ENCODE measurements at regions not wholly inside any gene's neighbourhood (a gene's known extent, or its start where the extent isn't known, plus 50 kb on each side); places are given as distances from the start of the nearest gene placed in this dataset.

- POLR2A ChIA-PET = no interaction called here
Measured at GRCh38 chr16:87086156-87086555, 231.0 kb downstream of the C16orf95 start.

GRCh38 chr16:87086575-87086974 is 230.6 kb downstream of the C16orf95 start:
- no peak for DNase-seq (ENCODE audit: low spot score)
- Histone ChIP-seq H3K4me1 (ENCODE audit: insufficient read depth, low read length, poor library complexity, severe bottlenecking) (no peaks in the 10 kb centered on the region), H3K9me2 (ENCODE audit: insufficient read depth, low read length) (no peaks in the 10 kb centered on the region), H3K79me2 (ENCODE audit: insufficient read depth, low read depth, low read length) (no peaks in the 10 kb centered on the region), H3K4me3 (ENCODE audit: low read depth, low read length, poor library complexity, severe bottlenecking) (no peak overlapping the region), H3K36me3 (ENCODE audit: insufficient read depth, low read length) (no peaks in the 10 kb centered on the region), H3K4me2 (ENCODE audit: low read length) (no peak overlapping the region), H3K27ac (ENCODE audit: low read depth, low read length, poor library complexity, severe bottlenecking) (no peak overlapping the region), H2AFZ (ENCODE audit: low read length) (no peak overlapping the region), H4K20me1 (ENCODE audit: insufficient read depth, low read length) (no peaks in the 10 kb centered on the region), H3K9me3 (ENCODE audit: low read length) (peaks cover 3% of the 10 kb centered on the region; the same call in 1 of the 2 replicates)
- no TSS peak for BruUV-seq (replicated peaks)
- intact Hi-C loops (cut with micrococcal nuclease; ENCODE audit: unreplicated experiment) = no loop called here
- CTCF ChIA-PET (ENCODE audit: unreplicated experiment) = no interaction called here
- TF ChIP-seq CTCF (conservative IDR thresholded peaks at IDR 0.05; ENCODE audit: low read length) = no peak
- POLR2A ChIA-PET = no interaction called here

More at GRCh38 chr16:87086156-87086555, 231.0 kb downstream of the C16orf95 start:
- Histone ChIP-seq H3K4me3 (ENCODE audit: low read depth, low read length, poor library complexity, severe bottlenecking) (no peak overlapping the region), H3K4me1 (ENCODE audit: insufficient read depth, low read length, poor library complexity, severe bottlenecking) (no peaks in the 10 kb centered on the region), H3K79me2 (ENCODE audit: insufficient read depth, low read depth, low read length) (no peaks in the 10 kb centered on the region), H3K4me2 (ENCODE audit: low read length) (no peak overlapping the region), H2AFZ (ENCODE audit: low read length) (no peak overlapping the region), H4K20me1 (ENCODE audit: insufficient read depth, low read length) (no peaks in the 10 kb centered on the region), H3K9me3 (ENCODE audit: low read length) (peaks cover 6% of the 10 kb centered on the region; the same call in 1 of the 2 replicates), H3K9me2 (ENCODE audit: insufficient read depth, low read length) (no peaks in the 10 kb centered on the region), H3K27ac (ENCODE audit: low read depth, low read length, poor library complexity, severe bottlenecking) (no peak overlapping the region), H3K36me3 (ENCODE audit: insufficient read depth, low read length) (no peaks in the 10 kb centered on the region)
- TF ChIP-seq CTCF (conservative IDR thresholded peaks at IDR 0.05; ENCODE audit: low read length) (no peak), EZH2phosphoT487 (IDR thresholded peaks at IDR 0.05; ENCODE audit: borderline replicate concordance, low read depth, low read length) (no peak)
- intact Hi-C loops (cut with micrococcal nuclease; ENCODE audit: unreplicated experiment) = no loop called here
- BruUV-seq (replicated peaks) = no TSS peak
- CTCF ChIA-PET (ENCODE audit: unreplicated experiment) = no interaction called here
- DNase-seq (ENCODE audit: low spot score) = no peak

- Histone ChIP-seq H3K79me2 (ENCODE audit: insufficient read depth, low read depth, low read length) (no peaks in the 10 kb centered on the region), H3K9me2 (ENCODE audit: insufficient read depth, low read length) (no peaks in the 10 kb centered on the region), H3K4me3 (ENCODE audit: low read depth, low read length, poor library complexity, severe bottlenecking) (no peak overlapping the region), H3K27ac (ENCODE audit: low read depth, low read length, poor library complexity, severe bottlenecking) (no peak overlapping the region), H2AFZ (ENCODE audit: low read length) (no peak overlapping the region), H3K4me2 (ENCODE audit: low read length) (no peak overlapping the region), H3K9me3 (ENCODE audit: low read length) (no peaks in the 10 kb centered on the region), H4K20me1 (ENCODE audit: insufficient read depth, low read length) (no peaks in the 10 kb centered on the region), H3K36me3 (ENCODE audit: insufficient read depth, low read length) (no peaks in the 10 kb centered on the region), H3K4me1 (ENCODE audit: insufficient read depth, low read length, poor library complexity, severe bottlenecking) (no peaks in the 10 kb centered on the region)
- CTCF ChIA-PET (ENCODE audit: unreplicated experiment) = no interaction called here
- DNase-seq (ENCODE audit: low spot score) = no peak
- intact Hi-C loops (cut with micrococcal nuclease; ENCODE audit: unreplicated experiment) = no loop called here
- no TSS peak for BruUV-seq (replicated peaks)
- TF ChIP-seq CTCF (conservative IDR thresholded peaks at IDR 0.05; ENCODE audit: low read length) (no peak), EZH2phosphoT487 (IDR thresholded peaks at IDR 0.05; ENCODE audit: borderline replicate concordance, low read depth, low read length) (no peak)
- POLR2A ChIA-PET = interaction anchor here (0.6 kb wide), 1 partner anchor 508 kb away, joined by 6 read pairs; no protein-coding TSS in a partner anchor
Measured at GRCh38 chr16:87092958-87093357, 224.2 kb downstream of the C16orf95 start.

Data from OCI-LY7 (cell line).